Activated CD4-positive, alpha-beta T cell treated with anti-CD3 and anti-CD28 coated beads for 36 hours (primary cell): ENCODE measurements at regions not wholly inside any gene's neighbourhood (a gene's known extent, or its start where the extent isn't known, plus 50 kb on each side); places are given as distances from the start of the nearest gene placed in this dataset.
"Not testable (repeated sequence)": the region's sequence is repeated elsewhere in the genome, so short reads cannot be mapped to it uniquely, and the experiment has no call there.

ENCODE experiments used
- ATAC-seq: fragments of 200-7000 bp; cut with Tn5 transposase; one replicate; pipeline ENCODE4 v1.10.0; 2021; ENCODE audit warnings: mild to moderate bottlenecking, moderate library complexity
- CTCF ChIA-PET: fragments of 350-600 bp; sonication (Branson Sonifier 250); formaldehyde crosslinking; loops from one replicate; lab custom pipeline; 2021; ENCODE audit warnings: antibody characterized with exemption; lab: Charles Lee
- POLR2A ChIA-PET: fragments of 350-600 bp; sonication (Branson Sonifier 250); formaldehyde crosslinking; loops from one replicate; lab custom pipeline; 2021; ENCODE audit warnings: antibody characterized with exemption, inconsistent platforms; lab: Charles Lee
- DNase-seq: peaks from one replicate; pipeline ENCODE4 v3.0.0-alpha.2; 2020
- H3K27ac Mint-ChIP-seq: one replicate; pipeline ENCODE4 v1.8.0; 2021; ENCODE audit warnings: mixed read lengths
- H3K27me3 Mint-ChIP-seq: one replicate; pipeline ENCODE4 v1.8.0; 2021; ENCODE audit warnings: mixed read lengths
- H3K36me3 Mint-ChIP-seq: one replicate; pipeline ENCODE4 v1.8.0; 2021; ENCODE audit warnings: low read depth, mixed read lengths
- H3K4me1 Mint-ChIP-seq: one replicate; pipeline ENCODE4 v1.8.0; 2021; ENCODE audit warnings: mixed read lengths
- H3K4me3 Mint-ChIP-seq: one replicate; pipeline ENCODE4 v1.8.0; 2021; ENCODE audit warnings: mild to moderate bottlenecking, moderate library complexity, mixed read lengths
- H3K9me3 Mint-ChIP-seq: one replicate; pipeline ENCODE4 v1.8.0; 2021; ENCODE audit warnings: low read depth, mixed read lengths
- intact Hi-C, 2 experiments: fragments of 100-400 bp; cut with DNase I in 1 of 2; cut with micrococcal nuclease in 1 of 2; formaldehyde crosslinking; loops; one replicate each; pipeline versions ENCODE4 v1.14.2 to v1.15.1; 2022 to 2024; cut with DNase I, micrococcal nuclease

- Mint-ChIP-seq H3K4me3 (no peak overlapping the region), H3K4me1 (no peaks in the 10 kb centered on the region), H3K27ac (no peak overlapping the region), H3K27me3 (peaks cover 2% of the 10 kb centered on the region), H3K36me3 (no peaks in the 10 kb centered on the region), H3K9me3 (peaks cover 6% of the 10 kb centered on the region)
- DNase-seq (no peak), ATAC-seq (no peak)
- intact Hi-C loops, result no loop called here
- CTCF ChIA-PET, result interaction anchor here (1.5 kb wide), 1 partner anchor 14 kb away, joined by 3 read pairs; no protein-coding TSS in a partner anchor
- POLR2A ChIA-PET, result no interaction called here
Observed at GRCh38 chr12:25401547-25402345, 151.0 kb upstream of the KRAS start.

- DNase-seq (no peak), ATAC-seq (no peak)
- Mint-ChIP-seq H3K36me3 (no peaks in the 10 kb centered on the region), H3K27ac (no peak overlapping the region), H3K9me3 (peaks cover 6% of the 10 kb centered on the region), H3K27me3 (peaks cover 4% of the 10 kb centered on the region), H3K4me1 (no peaks in the 10 kb centered on the region), H3K4me3 (no peak overlapping the region)
- ChIA-PET POLR2A (no interaction called here), CTCF (interaction anchor here (0.6 to 0.8 kb wide), 2 partner anchors 39 to 112 kb away, joined by 3 read pairs; no protein-coding TSS in a partner anchor)
- intact Hi-C loops, result no loop called here
Observed at GRCh38 chr12:25397001-25397400, 146.3 kb upstream of the KRAS start.

- Mint-ChIP-seq H3K36me3 (no peaks in the 10 kb centered on the region), H3K27ac (no peak overlapping the region), H3K4me1 (no peaks in the 10 kb centered on the region), H3K9me3 (no peaks in the 10 kb centered on the region), H3K27me3 (peaks cover 6% of the 10 kb centered on the region), H3K4me3 (no peak overlapping the region)
- ChIA-PET POLR2A (no interaction called here), CTCF (interaction anchor here (1.4 kb wide), 1 partner anchor 185 kb away, joined by 3 read pairs; no protein-coding TSS in a partner anchor)
- ATAC-seq (no peak), DNase-seq (no peak)
- intact Hi-C loops, result no loop called here
Observed at GRCh38 chr12:25395227-25395626, 144.5 kb upstream of the KRAS start.

GRCh38 chr12:25394775-25395174 lies 144.0 kb upstream of the KRAS start:
- H3K4me1 Mint-ChIP-seq, CTCF ChIA-PET, H3K36me3 Mint-ChIP-seq, H3K4me3 Mint-ChIP-seq, H3K27me3 Mint-ChIP-seq, intact Hi-C loops, DNase-seq, POLR2A ChIA-PET, ATAC-seq, H3K27ac Mint-ChIP-seq, H3K9me3 Mint-ChIP-seq: not testable (repeated sequence)

GRCh38 chr12:25394025-25394424 lies 143.3 kb upstream of the KRAS start:
- peaks cover 8% of the 10 kb centered on the region for H3K27me3 Mint-ChIP-seq
- ATAC-seq (no peak), DNase-seq (no peak)
- CTCF ChIA-PET, result interaction anchor here (0.7 kb wide), 1 partner anchor 236 kb away, joined by 3 read pairs; no protein-coding TSS in a partner anchor
- POLR2A ChIA-PET, result no interaction called here
- H3K4me1 Mint-ChIP-seq, result no peaks in the 10 kb centered on the region
- H3K27ac Mint-ChIP-seq, result no peak overlapping the region
- intact Hi-C loops, result no loop called here
- H3K4me3 Mint-ChIP-seq, result no peak overlapping the region
- no peaks in the 10 kb centered on the region for H3K36me3 Mint-ChIP-seq
- no peaks in the 10 kb centered on the region for H3K9me3 Mint-ChIP-seq

GRCh38 chr12:25391346-25391745 lies 140.6 kb upstream of the KRAS start:
- intact Hi-C loops, POLR2A ChIA-PET, CTCF ChIA-PET: not testable (repeated sequence)

GRCh38 chr12:25388183-25388582 lies 137.5 kb upstream of the KRAS start:
- H3K4me3 Mint-ChIP-seq, result peak overlapping the region; percentile 23
- ATAC-seq (peak; percentile 20), DNase-seq (peak; percentile 70)
- H3K27me3 Mint-ChIP-seq, result peaks cover 6% of the 10 kb centered on the region
- H3K27ac Mint-ChIP-seq, result peak overlapping the region; percentile 69
- intact Hi-C loops, result loop anchor here in 1 of 2 experiments (1.0 kb wide), 1 partner anchor 397 kb away; no protein-coding TSS in a partner anchor
- H3K36me3 Mint-ChIP-seq, result peaks cover 7% of the 10 kb centered on the region
- H3K4me1 Mint-ChIP-seq, result peaks cover 42% of the 10 kb centered on the region
- POLR2A ChIA-PET, result interaction anchor here (0.7 to 1.4 kb wide), 4 partner anchors 23 to 1215 kb away, joined by 3 to 7 read pairs (median 4); partner anchors contain the start of gene KRAS
- H3K9me3 Mint-ChIP-seq, result no peaks in the 10 kb centered on the region
- CTCF ChIA-PET, result interaction anchor here (0.6 to 2.0 kb wide), 29 partner anchors 13 to 467 kb away, joined by 3 to 19 read pairs (median 4); a partner anchor contains a TSS

More at GRCh38 chr12:25391346-25391745, 140.6 kb upstream of the KRAS start:
- H3K9me3 Mint-ChIP-seq, H3K27me3 Mint-ChIP-seq, H3K27ac Mint-ChIP-seq, ATAC-seq, DNase-seq, H3K4me3 Mint-ChIP-seq, H3K36me3 Mint-ChIP-seq: not testable (repeated sequence)
- peaks cover 21% of the 10 kb centered on the region for H3K4me1 Mint-ChIP-seq

- Mint-ChIP-seq H3K27ac (no peak overlapping the region), H3K36me3 (peaks cover 7% of the 10 kb centered on the region), H3K4me3 (peak overlapping the region; percentile 97), H3K27me3 (peaks cover 9% of the 10 kb centered on the region), H3K4me1 (peaks cover 47% of the 10 kb centered on the region), H3K9me3 (no peaks in the 10 kb centered on the region)
- intact Hi-C loops, result loop anchor here (1.0 kb wide), 5 partner anchors 146 to 396 kb away; a partner anchor contains a TSS
- ChIA-PET CTCF (interaction anchor here (0.6 to 2.0 kb wide), 32 partner anchors 14 to 467 kb away, joined by 3 to 19 read pairs (median 4); a partner anchor contains a TSS), POLR2A (interaction anchor here (1.3 to 1.4 kb wide), 3 partner anchors 22 to 137 kb away, joined by 4 to 7 read pairs (median 4); partner anchors contain the start of gene KRAS)
- no peak for ATAC-seq
- no peak for DNase-seq
Observed at GRCh38 chr12:25387732-25388050, 137.0 kb upstream of the KRAS start.

GRCh38 chr12:25386831-25387731 lies 136.4 kb upstream of the KRAS start:
- H3K27ac Mint-ChIP-seq, result peak overlapping the region; percentile 100
- H3K9me3 Mint-ChIP-seq, result no peaks in the 10 kb centered on the region
- DNase-seq (peak; percentile 83), ATAC-seq (peak; percentile 17)
- H3K36me3 Mint-ChIP-seq, result peaks cover 7% of the 10 kb centered on the region
- peaks cover 53% of the 10 kb centered on the region for H3K4me1 Mint-ChIP-seq
- ChIA-PET CTCF (interaction anchor here (0.6 to 2.0 kb wide), 30 partner anchors 13 to 466 kb away, joined by 3 to 19 read pairs (median 4); a partner anchor contains a TSS), POLR2A (interaction anchor here (1.3 to 1.4 kb wide), 3 partner anchors 22 to 136 kb away, joined by 4 to 7 read pairs (median 4); partner anchors contain the start of gene KRAS)
- H3K27me3 Mint-ChIP-seq, result peaks cover 12% of the 10 kb centered on the region
- H3K4me3 Mint-ChIP-seq, result peak overlapping the region; percentile 97
- intact Hi-C loops, result loop anchor here (1.0 kb wide), 4 partner anchors 146 to 335 kb away; a partner anchor contains a TSS

GRCh38 chr12:25384893-25385248 lies 134.1 kb upstream of the KRAS start:
- peaks cover 7% of the 10 kb centered on the region for H3K36me3 Mint-ChIP-seq
- H3K4me1 Mint-ChIP-seq, result peaks cover 57% of the 10 kb centered on the region
- no peaks in the 10 kb centered on the region for H3K9me3 Mint-ChIP-seq
- CTCF ChIA-PET, result interaction anchor here (1.4 to 1.8 kb wide), 2 partner anchors 65 to 190 kb away, joined by 3 to 7 read pairs; partner anchors contain the start of genes DNAI7 and ETFRF1
- POLR2A ChIA-PET, result interaction anchor here (1.1 to 1.2 kb wide), 2 partner anchors 11 to 20 kb away, joined by 3 to 5 read pairs; no protein-coding TSS in a partner anchor
- peak overlapping the region; percentile 97 for H3K4me3 Mint-ChIP-seq
- H3K27me3 Mint-ChIP-seq, result peaks cover 10% of the 10 kb centered on the region
- intact Hi-C loops, result no loop called here
- ATAC-seq (no peak), DNase-seq (no peak)
- H3K27ac Mint-ChIP-seq, result peak overlapping the region; percentile 100
